Astrocyte of the spinal cord (primary cell): ENCODE measurements at regions not wholly inside any gene's neighbourhood (a gene's known extent, or its start where the extent isn't known, plus 50 kb on each side); places are given as distances from the start of the nearest gene placed in this dataset.

Source experiments
- DNase-seq: peaks from one replicate; pipeline ENCODE4 v3.0.0; 2011; ENCODE audit warnings: low read depth, low spot score
- H3K4me3 ChIP-seq: 2 replicates; pipeline ENCODE4 v1.5.1; 2011; ENCODE audit warnings: low read depth, mild to moderate bottlenecking, low read length, moderate library complexity
- CTCF ChIP-seq: IDR thresholded peaks from 2 replicates; pipeline ENCODE4 v1.5.1; 2012; ENCODE audit warnings: low read depth, mild to moderate bottlenecking, low read length, inconsistent platforms
- in situ Hi-C: cut with HindIII; loops from 2 replicates; pipeline ENCODE4 v1.10.0; 2017; ENCODE audit warnings: low sequenced_read_pairs

- TF ChIP-seq CTCF = no peak
- in situ Hi-C loops = no loop called here
- H3K4me3 ChIP-seq = no peak overlapping the region
- no peak for DNase-seq
Measured at GRCh38 chr1:103363008-103363365, 162.5 kb upstream of the RNPC3 start.

GRCh38 chr1:103362348-103363007 is 163.0 kb upstream of the RNPC3 start:
- in situ Hi-C loops = no loop called here
- no peak overlapping the region for H3K4me3 ChIP-seq
- no peak for TF ChIP-seq CTCF
- DNase-seq = no peak

- H3K4me3 ChIP-seq = no peak overlapping the region
- no peak for TF ChIP-seq CTCF
- no peak for DNase-seq
- in situ Hi-C loops = no loop called here
Measured at GRCh38 chr1:103353391-103353790, 172.1 kb upstream of the RNPC3 start.

- DNase-seq = no peak
- TF ChIP-seq CTCF = no peak
- in situ Hi-C loops = no loop called here
- no peak overlapping the region for H3K4me3 ChIP-seq
Measured at GRCh38 chr1:103348136-103348535, 177.4 kb upstream of the RNPC3 start.

GRCh38 chr1:103344930-103345329 is 180.6 kb upstream of the RNPC3 start:
- no peak for DNase-seq
- no peak overlapping the region for H3K4me3 ChIP-seq
- TF ChIP-seq CTCF = no peak
- in situ Hi-C loops = no loop called here

GRCh38 chr1:103341377-103341880 is 184.1 kb upstream of the RNPC3 start:
- in situ Hi-C loops = no loop called here
- no peak for DNase-seq
- no peak overlapping the region for H3K4me3 ChIP-seq
- no peak for TF ChIP-seq CTCF
